Transverse colon (tissue), 4 donors: ENCODE measurements at regions not wholly inside any gene's neighbourhood (a gene's known extent, or its start where the extent isn't known, plus 50 kb on each side); places are given as distances from the start of the nearest gene placed in this dataset.

Experiments
- CTCF ChIP-seq, 5 experiments: fragments of 200-600 bp in 3 of 5; fragments of 450-650 bp in 2 of 5; sonication (generic) in 3 of 5; IDR thresholded peaks; 1 replicate in 2 of 5; 2 replicates in 3 of 5; pipeline ENCODE4 v1.5.1; 2016 to 2017; ENCODE audit warnings: antibody characterized with exemption in 5 of 5, inconsistent platforms in 3 of 5, mild to moderate bottlenecking in 2 of 5, moderate library complexity in 1 of 5
- POLR2A ChIP-seq: fragments of 450-650 bp; IDR thresholded peaks from one replicate; pipeline ENCODE4 v1.6.1; 2016; ENCODE audit warnings: antibody characterized with exemption, mild to moderate bottlenecking, moderate library complexity
- POLR2AphosphoS5 ChIP-seq, 3 donors: sonication (generic); formaldehyde crosslinking; IDR thresholded peaks; one replicate each; pipeline ENCODE4 v1.6.1; 2016; ENCODE audit warnings: antibody characterized with exemption in 3 of 3

GRCh38 chr2:41605311-41605710, 442.5 kb upstream of the PKDCC start:
- TF ChIP-seq CTCF (IDR thresholded peaks at IDR 0.05) (no peak), POLR2A (no peak), POLR2AphosphoS5 (IDR thresholded peaks at IDR 0.05) (no peak)
